Endothelial cell of umbilical vein (primary cell): ENCODE measurements at regions not wholly inside any gene's neighbourhood (a gene's known extent, or its start where the extent isn't known, plus 50 kb on each side); places are given as distances from the start of the nearest gene placed in this dataset.

Experiments
- CTCF ChIP-seq, 2 donors: IDR thresholded peaks; 1 replicate in 1 of 2; 2 replicates in 1 of 2; pipeline ENCODE4 v1.5.1; 2011; ENCODE audit warnings: low read length in 2 of 2, mild to moderate bottlenecking in 2 of 2, moderate library complexity in 2 of 2, control low read depth in 1 of 2, inconsistent platforms in 1 of 2, low read depth in 1 of 2; ENCODE audit not compliant: insufficient read depth in 1 of 2; ENCODE audit errors: extremely low read depth in 1 of 2
- EZH2 ChIP-seq: IDR thresholded peaks from 2 replicates; pipeline ENCODE4 v1.6.1; 2012; ENCODE audit warnings: borderline replicate concordance, low read depth, mild to moderate bottlenecking, moderate library complexity, low read length, inconsistent platforms; ENCODE audit not compliant: severe bottlenecking
- GATA2 ChIP-seq: IDR thresholded peaks from 2 replicates; pipeline ENCODE4 v1.7.0; 2011; ENCODE audit warnings: low read depth, mild to moderate bottlenecking, moderate library complexity, mixed read lengths, low read length; ENCODE audit not compliant: insufficient read length, insufficient read depth
- JUN ChIP-seq: IDR thresholded peaks from 2 replicates; pipeline ENCODE4 v1.6.1; 2011; ENCODE audit warnings: borderline replicate concordance, low read depth; ENCODE audit not compliant: insufficient read length, insufficient read depth
- MAX ChIP-seq: IDR thresholded peaks from 2 replicates; pipeline ENCODE4 v1.6.1; 2011; ENCODE audit not compliant: insufficient read depth, insufficient read length
- MYC ChIP-seq: IDR thresholded peaks from one replicate; pipeline ENCODE4 v1.6.1; 2011; ENCODE audit warnings: mild to moderate bottlenecking, low read depth, low read length
- POLR2A ChIP-seq: IDR thresholded peaks from 2 replicates; pipeline ENCODE4 v1.6.1; 2012; ENCODE audit warnings: low read depth, mild to moderate bottlenecking, control low read depth, low read length
- POLR2AphosphoS5 ChIP-seq: IDR thresholded peaks from 2 replicates; pipeline ENCODE4 v1.6.1; 2012; ENCODE audit warnings: low read depth, mild to moderate bottlenecking, control low read depth, low read length, moderate library complexity; ENCODE audit not compliant: insufficient read depth

DNA sequence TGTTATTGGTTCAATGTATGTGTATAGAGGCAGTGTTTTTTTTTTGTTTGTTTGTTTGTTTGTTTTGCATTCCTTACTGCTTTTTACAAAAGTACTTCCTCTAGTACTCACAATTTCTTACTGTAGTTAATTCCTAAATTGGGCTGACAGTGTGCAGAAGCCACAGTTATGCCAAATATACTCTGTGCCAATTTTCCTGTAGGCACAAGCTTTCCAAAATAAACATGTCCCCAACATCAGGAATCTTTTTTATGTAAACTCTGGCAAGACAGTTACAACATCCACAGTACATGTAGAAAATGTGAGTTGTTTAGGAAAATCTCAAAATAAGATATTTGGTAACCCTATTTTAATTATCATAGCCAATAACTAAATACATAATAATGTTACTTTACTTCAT is 161.6 kb upstream of the TSLP start:
- no peak for TF ChIP-seq CTCF (IDR thresholded peaks at IDR 0.05; ENCODE audit: extremely low read depth in 1 of 2, insufficient read depth in 1 of 2, low read depth in 1 of 2, low read length in 2 of 2)
- no peak for TF ChIP-seq EZH2
- TF ChIP-seq MAX: no peak
- no peak for TF ChIP-seq POLR2AphosphoS5
- TF ChIP-seq POLR2A: no peak
- no peak for TF ChIP-seq JUN
- TF ChIP-seq MYC: no peak
- TF ChIP-seq GATA2: no peak
